ENCODE measurements at regions not wholly inside any gene's neighbourhood (a gene's known extent, or its start where the extent isn't known, plus 50 kb on each side); places are given as distances from the start of the nearest gene placed in this dataset.

DNA sequence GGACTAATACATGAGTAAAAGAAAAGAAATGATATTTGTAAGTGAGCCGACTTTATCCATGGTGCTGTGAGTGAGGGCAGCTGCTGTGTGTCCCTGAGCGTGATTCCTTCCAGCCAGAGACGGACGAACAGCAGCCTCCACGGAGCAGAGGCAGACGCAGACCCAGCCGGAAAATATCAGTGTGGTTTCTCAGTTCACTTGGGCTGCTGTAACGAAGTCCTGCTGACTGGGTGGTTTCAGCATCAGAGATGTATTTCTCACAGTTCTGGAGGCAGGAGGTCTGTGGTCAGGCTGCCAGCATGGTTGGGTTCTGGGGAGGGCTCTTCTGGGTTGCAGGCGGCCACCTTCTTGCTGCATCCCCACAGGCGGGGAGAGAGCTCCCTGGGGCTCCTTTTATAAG, 375.6 kb downstream of the GLRX3 start:
- Histone ChIP-seq H3K4me3 (ENCODE audit: low read depth, low read length, poor library complexity, severe bottlenecking) (no peak overlapping the region), H3K4me1 (ENCODE audit: insufficient read depth, low read length, poor library complexity, severe bottlenecking) (no peaks in the 10 kb centered on the region), H3K79me2 (ENCODE audit: insufficient read depth, low read depth, low read length) (no peaks in the 10 kb centered on the region), H3K27ac (ENCODE audit: low read depth, low read length, poor library complexity, severe bottlenecking) (no peak overlapping the region), H3K4me2 (ENCODE audit: low read length) (no peak overlapping the region), H4K20me1 (ENCODE audit: insufficient read depth, low read length) (no peaks in the 10 kb centered on the region), H3K9me3 (ENCODE audit: low read length) (no peaks in the 10 kb centered on the region), H2AFZ (ENCODE audit: low read length) (no peak overlapping the region), H3K9me2 (ENCODE audit: insufficient read depth, low read length) (no peaks in the 10 kb centered on the region), H3K36me3 (ENCODE audit: insufficient read depth, low read length) (no peaks in the 10 kb centered on the region)
- POLR2A ChIA-PET, result no interaction called here
- BruUV-seq (replicated peaks), result no TSS peak
- DNase-seq (ENCODE audit: low spot score), result no peak
- CTCF ChIA-PET (ENCODE audit: unreplicated experiment), result no interaction called here
- no peak for TF ChIP-seq EZH2phosphoT487 (IDR thresholded peaks at IDR 0.05; ENCODE audit: borderline replicate concordance, low read depth, low read length)
- TF ChIP-seq, protein P1, sequence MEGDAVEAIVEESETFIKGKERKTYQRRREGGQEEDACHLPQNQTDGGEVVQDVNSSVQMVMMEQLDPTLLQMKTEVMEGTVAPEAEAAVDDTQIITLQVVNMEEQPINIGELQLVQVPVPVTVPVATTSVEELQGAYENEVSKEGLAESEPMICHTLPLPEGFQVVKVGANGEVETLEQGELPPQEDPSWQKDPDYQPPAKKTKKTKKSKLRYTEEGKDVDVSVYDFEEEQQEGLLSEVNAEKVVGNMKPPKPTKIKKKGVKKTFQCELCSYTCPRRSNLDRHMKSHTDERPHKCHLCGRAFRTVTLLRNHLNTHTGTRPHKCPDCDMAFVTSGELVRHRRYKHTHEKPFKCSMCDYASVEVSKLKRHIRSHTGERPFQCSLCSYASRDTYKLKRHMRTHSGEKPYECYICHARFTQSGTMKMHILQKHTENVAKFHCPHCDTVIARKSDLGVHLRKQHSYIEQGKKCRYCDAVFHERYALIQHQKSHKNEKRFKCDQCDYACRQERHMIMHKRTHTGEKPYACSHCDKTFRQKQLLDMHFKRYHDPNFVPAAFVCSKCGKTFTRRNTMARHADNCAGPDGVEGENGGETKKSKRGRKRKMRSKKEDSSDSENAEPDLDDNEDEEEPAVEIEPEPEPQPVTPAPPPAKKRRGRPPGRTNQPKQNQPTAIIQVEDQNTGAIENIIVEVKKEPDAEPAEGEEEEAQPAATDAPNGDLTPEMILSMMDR (conservative IDR thresholded peaks at IDR 0.05; ENCODE audit: low read length), result no peak
- intact Hi-C loops (cut with micrococcal nuclease; ENCODE audit: unreplicated experiment), result no loop called here

DNA sequence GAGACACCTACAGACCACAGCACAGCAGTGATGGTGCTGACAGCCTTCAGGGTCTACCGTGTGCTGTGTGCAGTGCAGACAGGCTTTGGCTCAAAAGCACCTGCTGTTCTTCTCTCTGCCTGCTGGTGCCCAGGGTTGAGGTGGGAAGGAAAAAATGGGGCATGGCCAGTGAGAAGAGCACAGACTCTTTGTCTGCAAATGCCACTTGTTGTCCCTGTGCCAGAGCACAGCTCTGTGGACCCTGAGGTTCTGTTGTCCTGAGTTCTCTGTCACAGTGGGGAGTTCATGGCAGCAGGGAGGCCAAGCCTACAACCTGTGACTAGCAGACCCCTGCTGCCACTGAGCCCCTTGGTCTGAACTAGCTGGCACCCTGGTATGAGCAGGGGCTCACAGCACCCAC, 376.7 kb downstream of the GLRX3 start:
- intact Hi-C loops (cut with micrococcal nuclease; ENCODE audit: unreplicated experiment), result no loop called here
- Histone ChIP-seq H3K36me3 (ENCODE audit: insufficient read depth, low read length) (no peaks in the 10 kb centered on the region), H3K9me2 (ENCODE audit: insufficient read depth, low read length) (no peaks in the 10 kb centered on the region), H3K27ac (ENCODE audit: low read depth, low read length, poor library complexity, severe bottlenecking) (no peak overlapping the region), H3K9me3 (ENCODE audit: low read length) (no peaks in the 10 kb centered on the region), H3K4me1 (ENCODE audit: insufficient read depth, low read length, poor library complexity, severe bottlenecking) (no peaks in the 10 kb centered on the region), H3K4me2 (ENCODE audit: low read length) (no peak overlapping the region), H4K20me1 (ENCODE audit: insufficient read depth, low read length) (no peaks in the 10 kb centered on the region), H3K79me2 (ENCODE audit: insufficient read depth, low read depth, low read length) (no peaks in the 10 kb centered on the region), H2AFZ (ENCODE audit: low read length) (no peak overlapping the region), H3K4me3 (ENCODE audit: low read depth, low read length, poor library complexity, severe bottlenecking) (no peak overlapping the region)
- ChIA-PET CTCF (ENCODE audit: unreplicated experiment) (no interaction called here), POLR2A (no interaction called here)
- no peak for TF ChIP-seq EZH2phosphoT487 (IDR thresholded peaks at IDR 0.05; ENCODE audit: borderline replicate concordance, low read depth, low read length)
- BruUV-seq (replicated peaks), result no TSS peak
- no peak for DNase-seq (ENCODE audit: low spot score)

DNA sequence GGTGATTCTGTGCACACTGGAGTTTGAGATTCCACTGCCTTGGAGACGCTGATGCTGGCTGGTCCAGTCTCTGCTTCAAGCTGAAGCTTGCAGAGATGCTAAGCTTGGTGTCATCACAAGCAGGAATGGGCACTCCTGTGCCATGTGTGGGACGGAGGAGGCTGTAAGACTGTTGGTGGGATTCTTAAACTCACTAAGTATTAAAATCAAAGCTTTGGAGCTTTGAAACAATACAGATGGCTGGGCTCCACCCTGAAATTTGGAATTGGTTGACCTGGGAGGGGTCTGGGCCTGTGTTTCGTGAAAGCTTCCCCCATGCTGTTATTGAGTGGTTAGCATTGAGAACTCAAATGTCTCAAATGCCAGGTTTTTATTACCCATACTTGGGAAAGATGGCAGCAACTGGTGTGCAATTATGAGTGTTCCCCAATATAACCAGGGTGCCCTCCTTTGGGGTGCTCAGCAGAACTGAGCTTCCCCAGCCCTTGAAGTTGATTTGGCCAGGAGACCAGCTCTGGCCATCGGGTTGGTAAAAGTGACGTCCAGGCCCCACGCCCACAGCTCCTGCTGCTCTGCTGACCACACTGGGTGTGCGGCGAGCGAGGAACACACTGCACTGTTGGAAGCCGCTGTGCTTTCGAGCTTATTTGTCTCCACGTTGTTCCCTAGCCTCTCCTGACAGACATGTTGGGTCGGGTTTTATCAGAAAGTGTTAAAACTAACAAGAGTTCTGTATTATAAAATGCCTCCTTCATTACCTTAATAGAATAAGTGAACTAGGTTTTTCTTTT, 377.7 kb downstream of the GLRX3 start:
- Histone ChIP-seq H4K20me1 (ENCODE audit: insufficient read depth, low read length) (no peaks in the 10 kb centered on the region), H3K4me1 (ENCODE audit: insufficient read depth, low read length, poor library complexity, severe bottlenecking) (no peaks in the 10 kb centered on the region), H3K79me2 (ENCODE audit: insufficient read depth, low read depth, low read length) (no peaks in the 10 kb centered on the region), H3K9me2 (ENCODE audit: insufficient read depth, low read length) (no peaks in the 10 kb centered on the region), H3K9me3 (ENCODE audit: low read length) (no peaks in the 10 kb centered on the region), H2AFZ (ENCODE audit: low read length) (no peak overlapping the region), H3K36me3 (ENCODE audit: insufficient read depth, low read length) (no peaks in the 10 kb centered on the region), H3K27ac (ENCODE audit: low read depth, low read length, poor library complexity, severe bottlenecking) (no peak overlapping the region), H3K4me2 (ENCODE audit: low read length) (no peak overlapping the region), H3K4me3 (ENCODE audit: low read depth, low read length, poor library complexity, severe bottlenecking) (no peak overlapping the region)
- BruUV-seq (replicated peaks), result no TSS peak
- no peak for TF ChIP-seq EZH2phosphoT487 (IDR thresholded peaks at IDR 0.05; ENCODE audit: borderline replicate concordance, low read depth, low read length)
- TF ChIP-seq, protein P1 (conservative IDR thresholded peaks at IDR 0.05; ENCODE audit: low read length), result no peak
- DNase-seq (ENCODE audit: low spot score), result no peak
- CTCF ChIA-PET (ENCODE audit: unreplicated experiment), result interaction anchor here (0.6 kb wide), 1 partner anchor 76 kb away, joined by 3 read pairs; no protein-coding TSS in a partner anchor
- intact Hi-C loops (cut with micrococcal nuclease; ENCODE audit: unreplicated experiment), result no loop called here
- POLR2A ChIA-PET, result interaction anchor here (0.7 to 0.8 kb wide), 2 partner anchors 15 to 31 kb away, joined by 3 to 5 read pairs; no protein-coding TSS in a partner anchor
